Adrenal gland (tissue), 9 donors: ENCODE measurements at regions not wholly inside any gene's neighbourhood (a gene's known extent, or its start where the extent isn't known, plus 50 kb on each side); places are given as distances from the start of the nearest gene placed in this dataset.

Source experiments
- DNase-seq, 7 donors: peaks; one replicate each; pipeline ENCODE4 v3.0.0-alpha.2; 2019 to 2020
- H3K27ac ChIP-seq, 5 donors: fragments of 200-600 bp; sonication (generic) in 4 of 5; 1 replicate in 3 of 5; 2 replicates in 2 of 5; pipeline versions ENCODE4 v1.5.1 to v1.8.0; 2016 to 2020; ENCODE audit warnings: mild to moderate bottlenecking in 1 of 5
- H3K27me3 ChIP-seq: fragments of 200-600 bp; 2 replicates; pipeline ENCODE4 v1.8.0; 2021
- H3K36me3 ChIP-seq, 2 donors: fragments of 200-600 bp; replicated peaks in 1 of 2; 1 replicate in 1 of 2; 2 replicates in 1 of 2; pipeline versions ENCODE4 v1.5.1 to v1.8.0; 2018 to 2022
- H3K4me1 ChIP-seq, 2 donors: fragments of 200-600 bp; replicated peaks in 1 of 2; 1 replicate in 1 of 2; 2 replicates in 1 of 2; pipeline versions ENCODE4 v1.5.1 to v1.8.0; 2018 to 2021
- H3K4me3 ChIP-seq, 4 donors: fragments of 200-600 bp; sonication (generic) in 3 of 4; one replicate each; pipeline ENCODE4 v1.5.1; 2016 to 2018
- H3K9me3 ChIP-seq, 3 donors: fragments of 200-600 bp; sonication (generic) in 1 of 3; replicated peaks in 1 of 3; 1 replicate in 2 of 3; 2 replicates in 1 of 3; pipeline versions ENCODE4 v1.5.1 to v1.8.0; 2016 to 2021
- POLR2A ChIP-seq, 2 donors: fragments of 450-650 bp; IDR thresholded peaks; one replicate each; pipeline ENCODE4 v1.6.1; 2017; ENCODE audit warnings: antibody characterized with exemption in 2 of 2, mild to moderate bottlenecking in 2 of 2, moderate library complexity in 1 of 2
- WGBS, 4 donors: extraction: QIAGEN DNeasy Blood & Tissue Kit in 2 of 4; methylation state at CpG; one replicate each; pipeline versions ENCODE4 v1.1.5 to v1.1.7; 2013 to 2017; 5-methylcytosine and 5-hydroxymethylcytosine counted together
- intact Hi-C, 2 donors: fragments of 100-400 bp; cut with DNase I; formaldehyde crosslinking; loops; one replicate each; pipeline versions ENCODE4 v1.14.1 to v1.15.0; 2022 to 2023
- TF ChIP-seq, protein P1 (sequence below), 6 experiments: fragments of 450-650 bp in 4 of 6; fragments of 200-600 bp in 2 of 6; sonication (generic) in 1 of 6; IDR thresholded peaks; 1 replicate in 5 of 6; 2 replicates in 1 of 6; pipeline versions ENCODE4 v1.5.1 to v1.8.0; 2016 to 2021; ENCODE audit warnings: antibody characterized with exemption in 6 of 6, mild to moderate bottlenecking in 2 of 6, moderate library complexity in 1 of 6
- donor health status: healthy with polysubstance abuse.
- donor health status: Bipolar disorder and iron deficiency.
- donor health status: DM: yes; HTN: yes; CAD: no.
- donor health status: DM: no; HTN: no; CAD: no.
- donor health status: DM: no; HTN: no; CAD: no.

DNA sequence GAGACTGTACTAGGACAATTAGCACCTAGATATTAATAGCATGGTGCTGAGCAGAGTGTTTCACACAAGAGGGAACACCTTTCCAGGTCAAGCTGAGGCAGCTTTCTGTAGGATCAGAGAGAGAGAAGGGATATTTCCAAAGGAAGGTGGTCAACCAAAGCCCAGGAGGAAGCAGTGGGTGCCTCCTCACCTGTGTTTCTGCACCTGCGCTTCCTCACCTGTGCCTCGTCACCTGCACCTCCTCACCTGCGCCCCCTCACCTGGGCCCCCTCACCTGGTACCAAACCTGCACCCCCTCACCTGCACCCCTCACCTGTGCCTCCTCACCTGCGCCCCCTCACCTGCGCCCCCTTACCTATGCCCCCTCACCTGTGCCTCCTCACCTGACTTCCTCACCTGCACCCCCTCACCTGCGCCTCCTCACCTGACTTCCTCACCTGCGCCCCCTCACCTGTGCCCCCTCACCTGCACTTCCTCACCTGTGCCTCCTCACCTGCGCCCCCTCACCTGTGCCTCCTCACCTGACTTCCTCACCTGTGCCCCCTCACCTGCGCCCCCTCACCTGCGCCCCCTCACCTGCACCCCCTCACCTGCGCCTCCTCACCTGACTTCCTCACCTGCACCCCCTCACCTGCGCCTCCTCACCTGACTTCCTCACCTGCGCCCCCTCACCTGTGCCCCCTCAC is 67.9 kb downstream of the TTLL2 start:
- no peaks in the 10 kb centered on the region for H3K27me3 ChIP-seq
- H3K9me3 ChIP-seq = no peaks in the 10 kb centered on the region
- WGBS, 4 donors = 67 to 84% (median 79%) methylated on average over 7 to 13 of the region's 13 CpGs
- TF ChIP-seq, protein P1, sequence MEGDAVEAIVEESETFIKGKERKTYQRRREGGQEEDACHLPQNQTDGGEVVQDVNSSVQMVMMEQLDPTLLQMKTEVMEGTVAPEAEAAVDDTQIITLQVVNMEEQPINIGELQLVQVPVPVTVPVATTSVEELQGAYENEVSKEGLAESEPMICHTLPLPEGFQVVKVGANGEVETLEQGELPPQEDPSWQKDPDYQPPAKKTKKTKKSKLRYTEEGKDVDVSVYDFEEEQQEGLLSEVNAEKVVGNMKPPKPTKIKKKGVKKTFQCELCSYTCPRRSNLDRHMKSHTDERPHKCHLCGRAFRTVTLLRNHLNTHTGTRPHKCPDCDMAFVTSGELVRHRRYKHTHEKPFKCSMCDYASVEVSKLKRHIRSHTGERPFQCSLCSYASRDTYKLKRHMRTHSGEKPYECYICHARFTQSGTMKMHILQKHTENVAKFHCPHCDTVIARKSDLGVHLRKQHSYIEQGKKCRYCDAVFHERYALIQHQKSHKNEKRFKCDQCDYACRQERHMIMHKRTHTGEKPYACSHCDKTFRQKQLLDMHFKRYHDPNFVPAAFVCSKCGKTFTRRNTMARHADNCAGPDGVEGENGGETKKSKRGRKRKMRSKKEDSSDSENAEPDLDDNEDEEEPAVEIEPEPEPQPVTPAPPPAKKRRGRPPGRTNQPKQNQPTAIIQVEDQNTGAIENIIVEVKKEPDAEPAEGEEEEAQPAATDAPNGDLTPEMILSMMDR (IDR thresholded peaks at IDR 0.05) = no peak
- TF ChIP-seq POLR2A (IDR thresholded peaks at IDR 0.05) = no peak
- H3K4me3 ChIP-seq = no peak overlapping the region
- no peak overlapping the region for H3K27ac ChIP-seq
- DNase-seq = no peak
- no peaks in the 10 kb centered on the region for H3K36me3 ChIP-seq
- intact Hi-C loops = no loop called here
- no peaks in the 10 kb centered on the region for H3K4me1 ChIP-seq

DNA sequence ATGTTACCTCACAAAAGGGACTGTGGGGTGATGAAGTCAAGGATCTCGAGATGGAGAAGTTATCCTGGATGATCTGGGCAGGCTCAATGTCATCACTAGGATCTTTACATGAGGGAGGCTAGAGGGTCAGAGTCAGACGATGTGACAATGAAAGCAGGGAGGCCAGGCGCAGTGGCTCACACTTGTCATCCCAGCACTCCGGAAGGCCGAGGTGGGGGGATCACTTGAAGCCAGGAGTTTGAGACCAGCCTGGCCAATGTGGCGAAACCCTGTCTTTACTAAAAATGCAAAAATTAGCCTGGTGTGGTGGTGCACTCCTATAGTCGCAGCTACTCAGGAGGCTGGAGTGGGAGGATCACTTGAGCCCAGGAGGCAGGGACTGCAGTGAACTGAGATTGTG is 68.8 kb downstream of the TTLL2 start:
- no peak for DNase-seq
- Histone ChIP-seq H3K4me1 (no peaks in the 10 kb centered on the region), H3K9me3 (no peaks in the 10 kb centered on the region), H3K4me3 (no peak overlapping the region), H3K27ac (no peak overlapping the region), H3K27me3 (no peaks in the 10 kb centered on the region), H3K36me3 (no peaks in the 10 kb centered on the region)
- intact Hi-C loops = no loop called here
- 80 to 92% (median 88%) methylated on average over 7 of the region's 7 CpGs for WGBS, 4 donors
- no peak for TF ChIP-seq POLR2A (IDR thresholded peaks at IDR 0.05)
- TF ChIP-seq, protein P1 (IDR thresholded peaks at IDR 0.05) = no peak

DNA sequence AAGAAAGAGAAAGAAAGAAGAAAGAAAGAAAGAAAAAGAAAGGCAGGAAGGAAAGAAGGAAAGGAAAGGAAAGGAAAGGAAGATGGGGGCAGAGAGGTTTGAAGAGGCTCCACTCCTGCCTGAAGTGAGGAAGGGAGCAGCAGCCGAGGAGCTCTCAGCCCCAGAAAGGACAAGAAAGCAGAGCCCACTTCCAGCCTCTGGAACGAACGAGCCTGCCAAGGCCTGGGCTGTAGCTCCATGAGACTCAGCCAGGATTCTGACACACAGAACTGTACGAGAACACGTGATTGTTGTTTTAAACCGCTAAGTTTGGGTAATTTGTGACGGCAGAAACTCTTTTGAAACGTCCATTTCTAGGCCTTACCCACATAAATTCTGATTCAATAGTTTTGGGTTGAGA is 69.5 kb downstream of the TTLL2 start:
- H3K27ac ChIP-seq = no peak overlapping the region
- intact Hi-C loops = no loop called here
- H3K27me3 ChIP-seq = no peaks in the 10 kb centered on the region
- no peaks in the 10 kb centered on the region for H3K36me3 ChIP-seq
- TF ChIP-seq, protein P1 (IDR thresholded peaks at IDR 0.05) = no peak
- TF ChIP-seq POLR2A (IDR thresholded peaks at IDR 0.05) = no peak
- no peaks in the 10 kb centered on the region for H3K4me1 ChIP-seq
- WGBS, 4 donors = 61 to 66% (median 64%) methylated on average over 8 of the region's 8 CpGs
- H3K4me3 ChIP-seq = no peak overlapping the region
- H3K9me3 ChIP-seq = no peaks in the 10 kb centered on the region
- DNase-seq = no peak

DNA sequence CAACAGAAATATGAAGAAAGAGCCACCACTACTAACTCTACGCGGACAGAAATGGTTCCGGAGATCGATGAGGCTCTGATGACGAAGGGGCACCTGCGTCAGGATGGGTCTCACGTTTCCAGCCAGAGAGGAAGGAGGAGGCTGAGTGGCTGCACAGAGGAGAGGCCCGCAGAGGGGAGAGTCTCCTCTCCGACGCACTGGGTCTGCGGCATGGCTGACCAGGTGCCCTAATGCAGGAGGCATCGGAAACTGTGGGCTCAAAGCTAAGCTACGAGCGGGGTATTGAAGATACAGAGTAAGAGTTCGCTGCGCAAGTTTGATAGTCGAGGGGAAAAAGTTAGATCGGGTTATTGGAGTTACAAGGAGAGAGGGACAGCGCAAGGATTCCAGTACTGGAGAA is 69.9 kb downstream of the TTLL2 start:
- Histone ChIP-seq H3K4me3 (no peak overlapping the region), H3K27me3 (no peaks in the 10 kb centered on the region), H3K27ac (no peak overlapping the region), H3K36me3 (no peaks in the 10 kb centered on the region), H3K4me1 (no peaks in the 10 kb centered on the region), H3K9me3 (no peaks in the 10 kb centered on the region)
- intact Hi-C loops = no loop called here
- 89 to 95% (median 93%) methylated on average over 19 of the region's 19 CpGs for WGBS, 4 donors
- TF ChIP-seq POLR2A (IDR thresholded peaks at IDR 0.05) = no peak
- TF ChIP-seq, protein P1 (IDR thresholded peaks at IDR 0.05) = no peak
- DNase-seq = no peak
